NOMO-1 treated with dmso at 0.1 percent for 144 hours (cell line): ENCODE measurements at regions not wholly inside any gene's neighbourhood (a gene's known extent, or its start where the extent isn't known, plus 50 kb on each side); places are given as distances from the start of the nearest gene placed in this dataset.
"Not testable (repeated sequence)": the region's sequence is repeated elsewhere in the genome, so short reads cannot be mapped to it uniquely, and the experiment has no call there.

ENCODE experiments used
- DNase-seq: peaks from one replicate; lab custom pipeline; 2025; ENCODE audit not compliant: unreplicated experiment; lab: John Stamatoyannopoulos, UW

DNA sequence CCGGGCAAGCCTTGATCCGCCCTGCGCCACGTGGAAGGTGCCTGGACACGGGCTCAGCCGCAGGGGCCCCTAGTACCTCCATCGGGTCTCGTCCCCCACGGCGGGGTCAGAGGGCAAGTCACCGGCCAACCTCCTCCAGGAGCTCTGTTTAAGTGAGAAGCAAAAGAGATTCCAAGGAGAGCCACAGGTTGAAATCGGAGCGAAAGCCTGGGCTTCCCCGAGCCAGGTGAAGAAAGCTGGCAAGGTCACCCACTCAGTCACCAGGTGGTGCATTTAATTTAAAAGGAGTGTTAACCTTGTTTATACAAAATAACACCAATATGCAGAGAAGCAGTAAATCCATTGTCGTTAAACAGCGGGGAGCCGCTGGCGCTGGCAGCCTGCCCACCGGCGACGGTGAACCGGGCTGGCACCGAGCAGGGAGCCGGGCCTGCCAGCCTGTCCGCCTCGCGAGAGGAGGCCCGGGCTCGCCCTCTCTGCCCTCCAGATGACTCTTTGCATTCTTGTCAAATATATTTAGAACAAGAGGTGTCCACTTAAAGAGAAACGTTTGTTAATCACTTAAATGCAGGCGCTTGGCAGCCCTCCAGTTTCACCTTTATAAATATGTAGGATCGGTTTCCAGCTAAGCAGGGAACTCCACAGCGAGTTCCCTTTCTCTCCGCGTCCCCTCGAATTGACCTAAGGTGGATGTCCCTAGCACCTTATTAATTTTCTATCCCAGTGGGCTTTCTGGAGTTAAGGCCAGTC is 277.3 kb upstream of the NR2F2 start:
- DNase-seq = no peak

DNA sequence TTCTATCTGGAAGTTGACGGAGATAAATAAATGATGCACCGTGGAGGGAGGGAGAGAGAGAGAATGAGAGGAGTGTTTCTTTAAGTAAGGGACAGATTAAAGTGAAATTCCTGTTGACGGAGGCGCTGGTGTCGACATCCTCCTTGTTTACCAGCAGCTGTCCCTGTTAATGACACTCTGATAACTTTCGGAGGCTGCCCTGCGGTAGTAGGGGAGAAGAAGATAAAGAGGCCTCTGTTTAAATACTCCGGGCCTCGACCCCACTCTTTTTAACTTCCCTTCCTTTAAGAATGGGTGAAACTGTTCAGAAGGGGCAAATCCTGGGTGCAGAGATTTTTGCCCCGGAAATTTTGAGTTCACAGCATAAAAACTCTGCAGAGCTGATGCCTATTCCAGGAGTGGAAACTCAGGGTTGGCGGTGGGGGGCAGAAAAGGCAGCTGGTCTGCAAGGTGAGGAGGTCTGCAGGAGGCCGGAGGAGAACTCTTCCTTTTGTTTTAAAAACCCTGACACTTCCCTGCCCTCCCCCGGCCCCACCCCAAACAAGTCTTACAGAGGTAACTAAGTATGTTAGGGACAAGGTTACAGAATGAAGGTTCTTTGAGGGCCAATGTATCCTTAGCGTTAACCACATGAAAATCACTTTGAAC is 276.6 kb upstream of the NR2F2 start:
- DNase-seq = no peak

DNA sequence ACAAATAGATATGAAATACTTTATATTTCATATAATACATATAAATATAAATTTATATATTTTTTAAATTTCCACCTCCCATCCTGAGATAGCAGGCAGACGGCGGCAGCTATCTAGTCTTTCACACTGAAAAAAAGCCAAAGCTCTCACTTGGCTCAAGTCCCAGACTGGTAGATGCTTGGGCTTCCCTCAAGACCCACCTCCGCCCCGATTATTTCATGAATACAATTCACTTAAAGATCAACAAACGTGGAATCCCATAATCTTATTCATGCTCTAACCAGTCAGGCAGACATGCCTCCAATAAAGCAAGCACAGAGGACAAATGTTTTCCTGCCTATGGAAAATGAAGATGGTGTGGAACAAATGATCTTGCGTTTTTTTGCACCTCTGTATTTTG is 275.9 kb upstream of the NR2F2 start:
- no peak for DNase-seq

DNA sequence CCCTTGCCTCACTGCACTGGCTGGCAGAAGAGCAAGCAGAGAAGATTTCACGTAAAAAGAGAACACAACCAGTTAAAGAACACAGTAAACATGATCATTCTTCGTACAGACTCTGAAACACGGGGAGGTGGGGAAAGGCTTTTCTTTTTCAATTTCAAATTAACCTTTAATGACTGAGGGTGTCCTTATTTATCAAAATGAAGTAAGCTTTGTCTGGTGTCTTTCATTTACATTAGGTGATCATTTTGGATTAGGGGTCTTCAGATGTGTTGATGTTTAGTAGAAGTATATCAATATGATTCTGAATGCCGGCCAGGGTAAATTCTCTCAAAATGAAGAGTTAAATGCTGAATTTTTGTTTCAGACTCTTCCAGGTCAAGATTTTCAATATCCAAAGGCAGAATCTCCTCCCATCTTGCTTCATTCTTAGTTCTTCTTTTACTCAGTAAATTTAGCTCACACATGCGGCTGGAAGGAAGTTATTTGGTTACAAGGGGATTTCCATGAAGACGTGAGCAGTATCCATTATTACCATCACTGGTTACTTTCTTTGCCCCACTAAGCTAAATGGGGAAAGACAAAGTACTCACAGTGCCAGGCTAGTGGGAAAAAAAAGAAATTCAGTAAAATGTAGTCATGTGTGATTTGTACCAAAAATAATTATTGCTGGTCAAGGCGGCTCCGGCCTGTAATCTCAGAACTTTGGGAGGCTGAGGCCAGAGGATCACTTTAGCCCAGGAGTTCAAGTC is 272.2 kb upstream of the NR2F2 start:
- DNase-seq = peak; percentile 61

DNA sequence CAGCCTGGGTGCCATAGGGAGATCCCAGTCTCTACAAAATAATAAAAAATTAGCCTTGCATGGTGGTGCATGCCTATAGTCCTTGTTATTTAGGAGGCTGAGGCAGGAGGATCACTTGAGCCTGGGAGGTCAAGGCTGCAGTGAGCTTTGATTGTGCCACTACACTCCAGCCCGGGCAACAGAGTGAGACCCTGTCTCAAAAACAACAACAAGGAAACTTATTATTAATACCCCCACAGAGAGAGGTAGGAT is 271.7 kb upstream of the NR2F2 start:
- not testable (repeated sequence) for DNase-seq

DNA sequence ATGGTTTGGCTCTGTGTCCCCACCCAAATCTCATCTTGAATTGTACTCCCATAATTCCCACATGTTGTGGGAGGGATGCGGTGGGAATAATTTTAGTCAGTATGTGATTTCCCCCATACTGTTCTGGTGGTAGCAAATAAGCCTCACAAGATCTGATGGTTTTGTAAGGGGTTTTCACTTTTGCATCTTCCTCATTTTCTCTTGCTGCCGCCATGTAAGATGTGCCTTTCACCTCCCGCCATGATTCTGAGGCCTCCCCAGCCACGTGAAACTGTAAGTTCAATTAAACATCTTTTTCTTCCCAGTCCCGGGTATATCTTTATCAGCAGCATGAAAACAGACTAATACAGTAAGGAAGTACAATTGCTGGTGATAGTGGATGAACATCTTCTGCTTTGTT is 269.9 kb upstream of the NR2F2 start:
- DNase-seq = not testable (repeated sequence)

DNA sequence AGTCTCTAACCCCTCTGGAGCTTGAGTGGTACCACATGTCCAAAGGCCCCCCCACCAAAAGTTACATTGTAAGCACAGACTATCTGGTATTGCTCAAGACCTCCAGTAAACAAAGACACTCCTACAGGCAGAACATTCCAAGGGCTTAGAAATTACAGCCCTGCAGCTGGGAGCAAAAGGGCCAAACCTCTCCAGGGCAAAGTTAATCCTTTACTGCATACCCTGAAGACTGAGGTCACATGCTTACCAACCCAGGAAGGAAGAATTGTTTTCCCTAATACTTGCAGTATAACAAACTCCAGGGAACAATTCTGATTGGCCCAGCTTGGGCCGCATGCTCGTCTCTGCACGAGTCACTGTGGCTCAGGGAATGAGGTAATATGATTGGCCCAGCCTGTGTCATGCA is 266.1 kb upstream of the NR2F2 start:
- no peak for DNase-seq

DNA sequence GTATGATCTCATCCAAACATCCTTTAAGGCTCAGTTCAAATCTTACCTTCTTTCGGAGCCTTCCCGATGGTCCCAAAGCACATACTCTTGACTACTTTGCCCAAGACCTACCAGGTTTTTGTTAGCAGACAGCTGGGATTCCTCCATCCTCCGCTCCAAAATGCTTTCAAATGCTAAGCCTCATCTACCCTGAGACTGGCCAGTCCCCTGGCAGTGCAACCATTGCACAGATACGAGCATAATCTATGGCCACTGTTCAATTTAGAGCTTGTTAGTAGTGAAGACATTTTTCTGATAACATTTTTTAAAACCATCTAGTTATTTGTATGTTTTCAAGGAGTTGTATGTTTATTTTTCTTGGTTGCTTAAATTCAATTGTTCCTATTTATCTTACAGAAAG is 264.4 kb upstream of the NR2F2 start:
- no peak for DNase-seq

DNA sequence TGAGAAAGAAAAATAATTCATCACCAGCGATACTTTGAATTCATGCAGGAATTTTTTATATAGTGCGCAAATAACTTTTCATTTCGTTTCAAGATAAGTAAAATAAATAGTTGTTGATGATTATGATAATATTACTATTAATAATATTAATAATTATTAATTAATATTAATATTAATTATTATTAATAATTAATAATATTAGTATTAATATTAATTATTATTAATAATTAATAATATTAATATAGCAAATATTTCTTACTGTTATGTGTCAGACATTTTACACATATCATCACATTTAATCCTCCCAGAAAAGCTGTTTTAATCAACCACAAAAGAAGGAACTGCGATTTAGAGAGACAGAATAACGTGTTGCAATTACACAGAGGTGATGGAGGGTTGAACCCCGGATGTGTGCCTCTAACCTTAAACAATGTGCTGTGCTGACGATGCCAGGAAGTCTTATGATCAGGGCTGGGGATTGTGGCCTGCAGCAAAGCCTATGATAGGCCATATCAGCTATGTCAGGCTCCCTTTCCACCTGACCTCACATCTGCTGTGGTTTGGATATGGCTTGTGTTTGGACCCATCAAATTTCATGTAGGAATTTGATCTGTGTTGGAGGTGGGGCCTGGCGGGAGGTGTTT is 263.5 kb upstream of the NR2F2 start:
- DNase-seq = no peak

DNA sequence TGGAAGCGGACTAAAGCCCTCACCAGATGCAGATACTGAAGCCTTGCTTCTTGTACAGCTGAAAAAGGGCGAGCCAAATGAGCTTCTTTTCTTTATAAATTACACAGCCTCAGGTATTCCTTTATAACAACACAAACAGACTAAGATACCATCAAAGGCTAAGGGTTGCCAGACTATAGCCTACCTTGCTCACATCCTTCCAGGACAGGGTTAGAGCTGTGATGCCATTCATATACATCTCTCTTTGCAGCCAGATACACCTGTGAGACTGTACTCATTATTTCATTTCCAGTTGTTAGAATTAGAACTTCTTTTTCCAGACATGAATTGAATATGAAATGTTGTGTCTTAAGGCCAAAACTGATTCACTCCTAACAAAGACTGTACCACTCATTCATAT is 262.8 kb upstream of the NR2F2 start:
- DNase-seq = no peak

DNA sequence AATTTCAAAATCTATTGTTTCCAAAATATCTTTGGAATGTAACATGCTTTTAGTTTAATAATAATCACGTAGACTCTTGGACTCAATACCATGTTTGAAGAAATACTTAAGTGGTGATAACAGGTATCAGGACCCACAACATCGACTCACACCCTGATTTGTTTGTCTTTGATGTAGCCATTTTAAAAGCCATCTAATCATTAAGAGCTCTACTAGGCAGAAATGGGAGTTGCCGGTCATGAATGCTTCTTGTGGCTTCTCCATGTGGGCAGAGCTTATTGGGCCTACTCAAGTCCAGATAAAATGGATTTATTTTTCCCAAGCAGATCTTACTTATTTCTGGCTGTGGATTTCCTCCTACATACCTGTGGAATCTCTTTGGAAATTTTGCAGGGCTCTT is 261.6 kb upstream of the NR2F2 start:
- no peak for DNase-seq

DNA sequence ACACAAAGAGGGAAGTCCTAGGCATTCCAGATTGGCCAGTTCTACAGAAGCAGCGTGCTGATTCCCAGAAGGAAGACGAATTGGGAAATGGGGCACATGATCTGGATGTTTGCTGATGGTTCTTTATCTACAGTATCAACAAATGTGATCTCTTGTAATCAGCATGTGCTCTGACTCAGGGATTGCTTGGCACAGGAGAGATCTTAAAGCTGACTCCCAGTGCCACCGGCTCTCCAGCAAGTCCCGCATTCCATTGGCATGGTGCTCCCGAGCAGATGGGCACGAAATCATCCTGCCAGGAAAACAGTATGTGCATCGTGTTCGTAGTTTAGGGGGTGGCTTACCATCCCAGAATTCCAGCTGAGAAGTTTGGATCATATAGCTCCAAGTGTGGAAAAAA is 259.9 kb upstream of the NR2F2 start:
- DNase-seq = no peak

DNA sequence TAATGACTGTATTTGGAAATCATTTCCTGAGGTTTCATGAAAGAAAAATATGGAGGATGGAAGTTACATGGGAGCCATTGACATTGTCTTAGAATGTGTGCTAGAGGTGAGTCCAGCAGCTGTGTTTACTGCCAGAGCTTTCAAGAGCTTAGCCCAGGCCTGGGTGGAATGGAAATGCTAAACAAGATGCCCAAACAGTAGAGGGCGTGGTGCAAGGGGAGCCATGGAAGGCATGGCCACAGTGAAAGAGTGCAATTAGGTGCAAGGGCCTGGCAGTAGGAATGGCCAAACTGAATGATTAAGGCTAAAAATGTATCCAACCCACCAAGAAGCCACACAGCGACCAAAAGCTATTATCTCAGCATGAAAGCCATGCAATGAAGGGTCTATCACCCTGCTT is 257.7 kb upstream of the NR2F2 start:
- no peak for DNase-seq

DNA sequence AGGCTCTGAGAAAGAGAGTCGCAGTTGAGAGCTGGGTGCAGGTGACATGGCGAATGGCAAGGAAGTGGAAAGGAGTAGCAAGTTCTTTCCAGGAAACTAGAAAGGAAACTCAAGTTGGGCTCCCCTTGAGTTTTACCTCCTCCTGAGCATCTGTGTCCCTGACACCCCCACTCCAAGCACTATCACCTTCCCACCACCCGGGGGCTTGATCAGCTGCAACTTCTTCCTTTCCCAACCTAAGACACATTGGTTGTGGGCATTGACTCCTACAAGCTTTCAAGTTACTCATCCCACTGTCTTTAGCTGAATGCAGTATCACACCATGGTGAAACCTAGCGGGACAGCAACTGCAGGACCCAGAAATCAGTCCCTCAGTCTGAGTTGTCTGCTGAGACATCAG is 256.6 kb upstream of the NR2F2 start:
- DNase-seq = no peak

DNA sequence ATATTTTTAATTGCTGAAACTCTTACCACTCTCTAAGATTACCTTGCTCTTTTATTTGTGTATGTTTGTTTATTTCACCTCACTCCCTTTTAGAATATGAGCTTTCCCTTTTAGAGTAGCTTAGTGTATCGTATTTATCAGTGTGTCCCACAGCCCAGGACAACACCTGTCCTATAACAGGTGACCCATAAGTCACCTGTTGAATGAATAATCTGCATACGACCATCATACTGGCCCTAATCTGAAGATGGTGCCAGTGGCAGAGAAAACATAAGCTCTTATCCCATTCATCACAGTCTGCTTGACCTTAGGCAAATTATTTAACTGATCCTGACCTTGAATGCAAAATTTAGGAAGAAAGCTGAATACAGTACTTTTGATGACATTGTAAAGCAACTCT is 254.6 kb upstream of the NR2F2 start:
- no peak for DNase-seq

DNA sequence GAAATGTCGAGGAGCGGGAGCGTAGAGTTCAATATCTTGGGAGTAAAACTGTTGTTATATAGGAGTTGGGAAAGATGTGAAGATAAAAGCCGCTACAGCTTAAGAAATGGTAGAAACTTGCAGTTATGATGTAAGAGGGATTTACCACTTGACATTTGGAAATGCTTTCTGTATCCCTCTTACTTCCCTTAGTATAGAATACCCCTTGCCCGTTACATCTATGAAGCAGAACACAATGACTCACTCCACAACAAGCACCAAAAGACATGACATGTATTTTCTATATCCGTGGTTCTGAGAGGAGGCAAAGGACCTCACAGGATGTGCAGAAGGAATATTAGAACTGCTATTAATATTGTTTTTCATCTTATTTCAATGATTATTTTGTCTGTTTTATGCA is 254.2 kb upstream of the NR2F2 start:
- no peak for DNase-seq

DNA sequence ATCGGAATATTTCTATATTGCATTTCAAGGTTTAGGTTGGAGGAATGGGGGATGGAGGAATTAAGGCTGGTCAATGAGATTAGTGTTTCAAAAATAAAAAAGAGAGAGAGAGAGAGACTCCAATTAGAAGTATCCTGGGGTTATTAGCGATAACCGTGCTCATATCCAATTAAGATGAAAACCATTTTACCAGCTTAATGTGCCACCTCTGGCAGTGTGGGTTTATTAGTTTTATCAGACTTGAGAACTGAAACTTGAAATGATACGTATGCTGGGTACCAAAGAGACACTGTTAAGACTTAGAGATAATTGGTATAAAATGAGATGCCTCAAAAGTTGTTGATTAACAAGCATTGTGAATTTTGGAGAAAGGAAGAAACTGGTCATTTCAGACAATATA is 251.5 kb upstream of the NR2F2 start:
- DNase-seq = no peak

DNA sequence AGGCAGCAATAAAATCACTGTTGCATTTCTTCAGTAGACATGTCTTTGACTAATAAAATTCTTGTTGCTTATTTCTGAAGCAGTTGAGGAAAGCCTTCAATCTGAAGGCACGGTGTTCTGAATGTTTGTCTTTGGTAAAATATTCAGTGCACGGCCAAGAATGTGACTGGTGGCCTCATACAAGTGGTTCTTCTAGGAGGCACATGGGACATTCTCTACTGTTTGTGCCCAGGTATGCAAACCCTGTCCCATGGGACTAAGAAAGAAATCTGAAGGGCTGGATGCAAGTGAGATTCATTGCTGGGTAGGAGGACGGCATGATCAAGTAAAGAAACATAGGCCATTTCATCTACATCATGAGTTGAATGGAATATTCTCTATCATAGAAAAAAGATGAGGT is 250.6 kb upstream of the NR2F2 start:
- DNase-seq = no peak

DNA sequence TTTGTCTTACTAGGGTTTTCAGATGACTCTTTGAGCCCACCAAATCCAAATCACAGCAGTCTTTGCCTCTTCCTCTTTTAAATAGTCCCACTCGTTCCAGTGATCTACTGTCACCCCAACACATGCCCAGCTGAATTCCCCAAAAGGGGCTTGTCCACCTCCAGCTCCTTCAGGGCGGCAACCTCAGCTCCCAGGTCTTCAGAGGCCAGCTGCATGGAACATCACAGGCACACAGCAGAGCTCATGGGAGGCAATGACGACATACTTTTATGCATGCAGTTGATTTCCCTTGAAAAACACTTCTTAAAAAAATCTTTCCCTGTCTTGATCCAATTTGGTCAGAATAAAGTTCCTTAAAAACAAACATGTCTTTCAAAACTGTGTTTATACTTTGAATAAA is 244.3 kb upstream of the NR2F2 start:
- DNase-seq = no peak

DNA sequence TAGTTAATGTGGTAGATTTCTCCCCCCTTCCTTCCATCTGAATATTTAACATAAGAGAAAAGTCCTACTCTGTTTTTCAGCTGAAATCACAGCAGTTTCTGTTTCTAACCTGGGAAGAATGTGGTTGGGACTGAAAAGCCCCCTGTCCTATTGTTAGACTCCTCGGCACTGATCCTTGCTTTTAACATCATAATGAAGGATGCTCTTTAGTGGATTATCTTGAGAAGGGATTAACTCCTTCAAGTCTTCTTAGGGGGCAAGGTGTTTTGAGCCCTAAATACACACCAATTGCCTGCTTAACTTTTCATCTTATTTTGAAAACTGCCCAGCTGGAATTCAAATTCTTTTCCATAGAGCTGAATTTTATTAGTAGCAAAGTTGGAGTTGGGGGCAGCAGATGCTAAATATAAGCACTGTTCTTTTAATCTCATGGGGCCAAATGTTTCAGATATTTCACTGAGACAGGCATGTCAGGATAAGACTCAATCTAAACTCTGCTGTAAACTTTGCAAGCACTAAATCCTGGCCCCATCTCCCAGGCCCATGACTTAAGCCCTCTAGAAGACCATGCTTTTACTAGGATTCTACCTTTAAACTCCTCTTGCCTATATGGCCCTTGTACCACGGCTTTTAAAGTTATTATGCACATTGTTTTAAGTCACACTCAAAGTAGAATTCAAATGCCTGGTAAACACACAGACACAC is 243.2 kb upstream of the NR2F2 start:
- no peak for DNase-seq

DNA sequence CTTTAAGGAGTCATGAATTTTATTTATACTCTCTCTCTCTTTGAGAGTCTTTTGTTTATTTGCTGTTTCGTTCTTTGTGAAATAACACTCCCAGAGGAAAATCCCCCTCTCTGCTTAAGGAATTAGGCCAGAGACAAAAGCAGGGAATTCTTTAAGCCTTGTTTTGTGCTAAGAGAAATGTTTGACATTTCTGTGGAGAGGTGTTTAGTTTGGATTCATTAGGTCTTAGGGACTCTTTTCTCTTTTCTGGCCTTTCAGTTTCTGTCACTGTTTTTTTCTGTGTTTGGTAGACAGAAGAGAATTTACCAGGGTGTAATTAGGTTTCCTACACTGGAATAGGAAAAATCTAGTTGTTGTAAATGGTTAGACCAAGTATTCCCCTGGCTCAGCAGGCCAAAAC is 241.8 kb upstream of the NR2F2 start:
- DNase-seq = no peak
